Neural cell (in vitro differentiated cells): ENCODE measurements at regions not wholly inside any gene's neighbourhood (a gene's known extent, or its start where the extent isn't known, plus 50 kb on each side); places are given as distances from the start of the nearest gene placed in this dataset.

ENCODE experiments used
- H2AFZ ChIP-seq: fragments of 200-600, 300-800 bp; sonication (generic), shearing (Covaris generic); 2 replicates; pipeline ENCODE4 v1.6.0; 2014; ENCODE audit warnings: low read depth, mild to moderate bottlenecking, antibody characterized with exemption, low read length, moderate library complexity
- H3F3A ChIP-seq: fragments of 200-600 bp; shearing (Covaris generic); 2 replicates; pipeline ENCODE4 v1.6.1; 2016; ENCODE audit warnings: mild to moderate bottlenecking, moderate library complexity, mixed read lengths, antibody characterized with exemption, low read length; ENCODE audit not compliant: insufficient read depth, poor library complexity, severe bottlenecking
- H3K27ac ChIP-seq: fragments of 200-600, 300-800 bp; sonication (generic), shearing (Covaris generic); 2 replicates; pipeline ENCODE4 v1.5.1; 2014; ENCODE audit warnings: mild to moderate bottlenecking, low read length, moderate library complexity
- H3K27me3 ChIP-seq: fragments of 300-800, 200-600 bp; sonication (generic), shearing (Covaris generic); 2 replicates; pipeline ENCODE4 v1.6.0; 2014; ENCODE audit warnings: mild to moderate bottlenecking, low read depth, low read length, moderate library complexity; ENCODE audit not compliant: insufficient read depth
- H3K36me3 ChIP-seq: fragments of 300-800, 200-600 bp; sonication (generic), shearing (Covaris generic); 2 replicates; pipeline ENCODE4 v1.5.1; 2014; ENCODE audit warnings: mild to moderate bottlenecking, antibody characterized with exemption, low read length, moderate library complexity; ENCODE audit not compliant: insufficient read depth
- H3K4me2 ChIP-seq: fragments of 300-800, 200-600 bp; sonication (generic), shearing (Covaris generic); 2 replicates; pipeline ENCODE4 v1.6.0; 2014; ENCODE audit warnings: mild to moderate bottlenecking, low read length
- H3K4me3 ChIP-seq: fragments of 300-800, 200-600 bp; sonication (generic), shearing (Covaris generic); 2 replicates; pipeline ENCODE4 v1.5.1; 2014; ENCODE audit warnings: mild to moderate bottlenecking, low read length, moderate library complexity
- H3K79me2 ChIP-seq: fragments of 200-600 bp; shearing (Covaris generic); replicated peaks from 2 replicates; pipeline ENCODE4 v1.6.0; 2014; ENCODE audit warnings: mild to moderate bottlenecking, low read length, moderate library complexity; ENCODE audit not compliant: insufficient read depth
- H3K9ac ChIP-seq: fragments of 300-800, 200-600 bp; sonication (generic), shearing (Covaris generic); 2 replicates; pipeline ENCODE4 v1.6.1; 2016; ENCODE audit warnings: mild to moderate bottlenecking, low read length, mixed read lengths
- H3K9me2 ChIP-seq: fragments of 200-600 bp; shearing (Covaris generic); 2 replicates; pipeline ENCODE4 v1.6.1; 2016; ENCODE audit warnings: mild to moderate bottlenecking, low read length, mixed read lengths; ENCODE audit not compliant: insufficient read depth
- H3K9me3 ChIP-seq: fragments of 200-600, 300-800 bp; sonication (generic), shearing (Covaris generic); 2 replicates; pipeline ENCODE4 v1.6.1; 2016; ENCODE audit warnings: mild to moderate bottlenecking, mixed run types, low read length, moderate library complexity, mixed read lengths
- H4K20me1 ChIP-seq: fragments of 200-600 bp; shearing (Covaris generic); 2 replicates; pipeline ENCODE4 v1.6.1; 2016; ENCODE audit warnings: mild to moderate bottlenecking, mixed run types; ENCODE audit not compliant: insufficient read depth
- CTCF ChIP-seq: fragments of 450-650 bp; IDR thresholded peaks from 2 replicates; pipeline ENCODE4 v1.5.1; 2014; ENCODE audit warnings: antibody characterized with exemption, mild to moderate bottlenecking, moderate library complexity; ENCODE audit not compliant: poor library complexity, severe bottlenecking
- EP300 ChIP-seq: fragments of 450-650 bp; conservative IDR thresholded peaks from 2 replicates; pipeline ENCODE4 v1.6.1; 2014; ENCODE audit warnings: antibody characterized with exemption, mild to moderate bottlenecking, moderate library complexity; ENCODE audit not compliant: poor library complexity, severe bottlenecking
- EZH2 ChIP-seq: fragments of 200-600, 300-800 bp; shearing (Covaris generic), sonication (generic); IDR thresholded peaks from 2 replicates; pipeline ENCODE4 v1.6.1; 2014; ENCODE audit warnings: antibody characterized with exemption, low read length, borderline replicate concordance, mild to moderate bottlenecking; ENCODE audit not compliant: insufficient read depth, poor library complexity, severe bottlenecking
- MXI1 ChIP-seq: fragments of 450-650 bp; conservative IDR thresholded peaks from 2 replicates; pipeline ENCODE4 v1.6.1; 2014; ENCODE audit warnings: antibody characterized with exemption, mild to moderate bottlenecking; ENCODE audit not compliant: poor library complexity, severe bottlenecking
- POLR2AphosphoS5 ChIP-seq: IDR thresholded peaks from 2 replicates; pipeline ENCODE4 v1.6.1; 2012
- RAD21 ChIP-seq: fragments of 450-650 bp; conservative IDR thresholded peaks from 2 replicates; pipeline ENCODE4 v1.6.1; 2014; ENCODE audit warnings: antibody characterized with exemption, mild to moderate bottlenecking, moderate library complexity
- REST ChIP-seq: IDR thresholded peaks from 2 replicates; pipeline ENCODE4 v1.6.1; 2012; ENCODE audit warnings: borderline replicate concordance
- SMC3 ChIP-seq: fragments of 450-650 bp; conservative IDR thresholded peaks from 2 replicates; pipeline ENCODE4 v1.6.1; 2014; ENCODE audit warnings: antibody characterized with exemption, mild to moderate bottlenecking, moderate library complexity; ENCODE audit not compliant: poor library complexity
- TAF1 ChIP-seq: IDR thresholded peaks from 2 replicates; pipeline ENCODE4 v1.6.1; 2012; ENCODE audit warnings: low read depth

GRCh38 chr4:43718369-43718768 is 730.2 kb downstream of the KCTD8 start:
- Histone ChIP-seq H2AFZ (no peak overlapping the region), H3K36me3 (no peaks in the 10 kb centered on the region), H3K9me3 (no peaks in the 10 kb centered on the region), H3K27ac (no peak overlapping the region), H3K4me3 (no peak overlapping the region), H4K20me1 (no peaks in the 10 kb centered on the region), H3K9ac (no peak overlapping the region), H3K4me2 (no peak overlapping the region), H3F3A (no peaks in the 10 kb centered on the region), H3K9me2 (no peaks in the 10 kb centered on the region), H3K79me2 (no peaks in the 10 kb centered on the region), H3K27me3 (no peaks in the 10 kb centered on the region)
- TF ChIP-seq CTCF (no peak), EZH2 (no peak), SMC3 (no peak), TAF1 (no peak), RAD21 (no peak), MXI1 (no peak), EP300 (no peak), REST (no peak), POLR2AphosphoS5 (no peak)

GRCh38 chr4:43732829-43733426 is 715.7 kb downstream of the KCTD8 start:
- TF ChIP-seq TAF1 (no peak), RAD21 (no peak)
- no peak overlapping the region for H3K27ac ChIP-seq
- no peaks in the 10 kb centered on the region for H4K20me1 ChIP-seq
- H3K9me2 ChIP-seq, result no peaks in the 10 kb centered on the region
- no peak overlapping the region for H3K4me3 ChIP-seq
- no peaks in the 10 kb centered on the region for H3K36me3 ChIP-seq
- no peaks in the 10 kb centered on the region for H3F3A ChIP-seq
- no peak overlapping the region for H3K4me2 ChIP-seq
- H2AFZ ChIP-seq, result no peak overlapping the region
- H3K9me3 ChIP-seq, result no peaks in the 10 kb centered on the region
- no peak overlapping the region for H3K9ac ChIP-seq
- H3K27me3 ChIP-seq, result no peaks in the 10 kb centered on the region
- no peaks in the 10 kb centered on the region for H3K79me2 ChIP-seq

GRCh38 chr4:43742083-43742482 is 706.5 kb downstream of the KCTD8 start:
- Histone ChIP-seq H3K9me3 (no peaks in the 10 kb centered on the region), H3K27ac (no peak overlapping the region), H3K36me3 (no peaks in the 10 kb centered on the region), H3K79me2 (no peaks in the 10 kb centered on the region), H4K20me1 (no peaks in the 10 kb centered on the region), H3F3A (no peaks in the 10 kb centered on the region), H3K9me2 (no peaks in the 10 kb centered on the region), H3K9ac (no peak overlapping the region), H3K4me3 (no peak overlapping the region), H3K4me2 (no peak overlapping the region), H3K27me3 (no peaks in the 10 kb centered on the region), H2AFZ (no peak overlapping the region)
- TF ChIP-seq CTCF, result no peak
- TF ChIP-seq REST, result no peak
- TF ChIP-seq EP300, result no peak
- no peak for TF ChIP-seq POLR2AphosphoS5
- TF ChIP-seq SMC3, result no peak
- no peak for TF ChIP-seq RAD21
- TF ChIP-seq TAF1, result no peak
- TF ChIP-seq EZH2, result no peak
- no peak for TF ChIP-seq MXI1
